GM18870 (cell line): ENCODE measurements at regions not wholly inside any gene's neighbourhood (a gene's known extent, or its start where the extent isn't known, plus 50 kb on each side); places are given as distances from the start of the nearest gene placed in this dataset.
"Not testable (repeated sequence)": the region's sequence is repeated elsewhere in the genome, so short reads cannot be mapped to it uniquely, and the experiment has no call there.

Experiments
- ATAC-seq: cut with Tn5 transposase; IDR thresholded peaks from one replicate; pipeline ENCODE4 v1.9.1; 2021; ENCODE audit warnings: moderate library complexity; ENCODE audit not compliant: unreplicated experiment

- no peak for ATAC-seq
Measured at GRCh38 chrX:858542-859078, 228.0 kb downstream of the SHOX start.

- no peak for ATAC-seq
Measured at GRCh38 chrX:857376-857775, 226.8 kb downstream of the SHOX start.

GRCh38 chrX:856566-857290, 226.1 kb downstream of the SHOX start:
- no peak for ATAC-seq

GRCh38 chrX:853304-853703, 222.7 kb downstream of the SHOX start:
- no peak for ATAC-seq

GRCh38 chrX:850471-850916, 219.9 kb downstream of the SHOX start:
- no peak for ATAC-seq

- no peak for ATAC-seq
Measured at GRCh38 chrX:848386-848785, 217.8 kb downstream of the SHOX start.

- no peak for ATAC-seq
Measured at GRCh38 chrX:843306-843705, 212.7 kb downstream of the SHOX start.

GRCh38 chrX:840556-840955, 210.0 kb downstream of the SHOX start:
- ATAC-seq = no peak

- ATAC-seq = not testable (repeated sequence)
Measured at GRCh38 chrX:838666-839065, 208.1 kb downstream of the SHOX start.

GRCh38 chrX:835857-836256, 205.3 kb downstream of the SHOX start:
- not testable (repeated sequence) for ATAC-seq

GRCh38 chrX:830532-830931, 199.9 kb downstream of the SHOX start:
- ATAC-seq = no peak

GRCh38 chrX:829145-829544, 198.6 kb downstream of the SHOX start:
- ATAC-seq = no peak

- ATAC-seq = no peak
Measured at GRCh38 chrX:828411-828959, 197.9 kb downstream of the SHOX start.

- ATAC-seq = no peak
Measured at GRCh38 chrX:826448-826847, 195.9 kb downstream of the SHOX start.

- no peak for ATAC-seq
Measured at GRCh38 chrX:825991-826390, 195.4 kb downstream of the SHOX start.

GRCh38 chrX:823073-823472, 192.5 kb downstream of the SHOX start:
- not testable (repeated sequence) for ATAC-seq

- no peak for ATAC-seq
Measured at GRCh38 chrX:821327-822107, 190.9 kb downstream of the SHOX start.

GRCh38 chrX:819684-820083, 189.1 kb downstream of the SHOX start:
- no peak for ATAC-seq

GRCh38 chrX:817759-818300, 187.2 kb downstream of the SHOX start:
- no peak for ATAC-seq

GRCh38 chrX:817147-817546, 186.6 kb downstream of the SHOX start:
- not testable (repeated sequence) for ATAC-seq

- no peak for ATAC-seq
Measured at GRCh38 chrX:816411-816810, 185.8 kb downstream of the SHOX start.
